ENCODE measurements at regions not wholly inside any gene's neighbourhood (a gene's known extent, or its start where the extent isn't known, plus 50 kb on each side); places are given as distances from the start of the nearest gene placed in this dataset.

GRCh38 chr3:178472941-178473340, 63.3 kb upstream of the KCNMB2 start:
- Mint-ChIP-seq H3K4me1 (ENCODE audit: low read depth, unreplicated experiment) (no peaks in the 10 kb centered on the region), H3K36me3 (ENCODE audit: insufficient read depth, unreplicated experiment) (no peaks in the 10 kb centered on the region), H3K4me3 (ENCODE audit: low read depth, unreplicated experiment) (no peak overlapping the region), H3K9me3 (ENCODE audit: low read depth, unreplicated experiment) (peaks cover 3% of the 10 kb centered on the region), H3K27me3 (ENCODE audit: unreplicated experiment) (no peaks in the 10 kb centered on the region), H3K27ac (ENCODE audit: unreplicated experiment) (no peak overlapping the region)
- CTCF ChIA-PET, result no interaction called here
- DNase-seq, result no peak
- intact Hi-C loops (cut with micrococcal nuclease; ENCODE audit: unreplicated experiment), result no loop called here
- BruUV-seq (replicated peaks), result no TSS peak
- TF ChIP-seq, protein P1, sequence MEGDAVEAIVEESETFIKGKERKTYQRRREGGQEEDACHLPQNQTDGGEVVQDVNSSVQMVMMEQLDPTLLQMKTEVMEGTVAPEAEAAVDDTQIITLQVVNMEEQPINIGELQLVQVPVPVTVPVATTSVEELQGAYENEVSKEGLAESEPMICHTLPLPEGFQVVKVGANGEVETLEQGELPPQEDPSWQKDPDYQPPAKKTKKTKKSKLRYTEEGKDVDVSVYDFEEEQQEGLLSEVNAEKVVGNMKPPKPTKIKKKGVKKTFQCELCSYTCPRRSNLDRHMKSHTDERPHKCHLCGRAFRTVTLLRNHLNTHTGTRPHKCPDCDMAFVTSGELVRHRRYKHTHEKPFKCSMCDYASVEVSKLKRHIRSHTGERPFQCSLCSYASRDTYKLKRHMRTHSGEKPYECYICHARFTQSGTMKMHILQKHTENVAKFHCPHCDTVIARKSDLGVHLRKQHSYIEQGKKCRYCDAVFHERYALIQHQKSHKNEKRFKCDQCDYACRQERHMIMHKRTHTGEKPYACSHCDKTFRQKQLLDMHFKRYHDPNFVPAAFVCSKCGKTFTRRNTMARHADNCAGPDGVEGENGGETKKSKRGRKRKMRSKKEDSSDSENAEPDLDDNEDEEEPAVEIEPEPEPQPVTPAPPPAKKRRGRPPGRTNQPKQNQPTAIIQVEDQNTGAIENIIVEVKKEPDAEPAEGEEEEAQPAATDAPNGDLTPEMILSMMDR (IDR thresholded peaks at IDR 0.05; ENCODE audit: unreplicated experiment), result no peak

DNA sequence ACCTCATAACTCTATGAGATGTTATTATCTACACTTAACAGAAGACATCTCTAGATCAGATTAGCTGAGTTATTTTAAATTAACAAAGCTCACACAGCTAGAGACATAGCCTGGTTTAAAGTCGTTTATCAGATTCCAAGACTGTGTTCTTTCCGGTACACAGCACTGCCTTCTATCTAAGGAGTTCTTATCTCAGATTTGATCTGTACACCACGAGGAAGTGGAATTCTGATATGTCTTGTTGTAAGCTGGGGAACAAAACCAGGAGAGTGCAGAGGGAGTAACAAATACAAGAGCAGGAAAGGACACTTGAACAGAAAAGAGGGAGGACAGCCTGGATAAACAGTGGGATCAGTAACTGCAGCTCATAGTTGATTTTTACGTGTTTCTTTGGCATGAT, 61.7 kb upstream of the KCNMB2 start:
- H3K36me3 Mint-ChIP-seq (ENCODE audit: insufficient read depth, unreplicated experiment), result no peaks in the 10 kb centered on the region
- H3K4me1 Mint-ChIP-seq (ENCODE audit: low read depth, unreplicated experiment), result no peaks in the 10 kb centered on the region
- H3K4me3 Mint-ChIP-seq (ENCODE audit: low read depth, unreplicated experiment), result no peak overlapping the region
- intact Hi-C loops (cut with micrococcal nuclease; ENCODE audit: unreplicated experiment), result no loop called here
- DNase-seq, result no peak
- H3K9me3 Mint-ChIP-seq (ENCODE audit: low read depth, unreplicated experiment), result peaks cover 3% of the 10 kb centered on the region
- no peaks in the 10 kb centered on the region for H3K27me3 Mint-ChIP-seq (ENCODE audit: unreplicated experiment)
- TF ChIP-seq, protein P1 (IDR thresholded peaks at IDR 0.05; ENCODE audit: unreplicated experiment), result no peak
- no TSS peak for BruUV-seq (replicated peaks)
- H3K27ac Mint-ChIP-seq (ENCODE audit: unreplicated experiment), result no peak overlapping the region
- CTCF ChIA-PET, result no interaction called here

GRCh38 chr3:178475062-178475461, 61.2 kb upstream of the KCNMB2 start:
- Mint-ChIP-seq H3K9me3 (ENCODE audit: low read depth, unreplicated experiment) (peaks cover 3% of the 10 kb centered on the region), H3K36me3 (ENCODE audit: insufficient read depth, unreplicated experiment) (no peaks in the 10 kb centered on the region), H3K4me3 (ENCODE audit: low read depth, unreplicated experiment) (no peak overlapping the region), H3K4me1 (ENCODE audit: low read depth, unreplicated experiment) (no peaks in the 10 kb centered on the region), H3K27ac (ENCODE audit: unreplicated experiment) (no peak overlapping the region), H3K27me3 (ENCODE audit: unreplicated experiment) (no peaks in the 10 kb centered on the region)
- intact Hi-C loops (cut with micrococcal nuclease; ENCODE audit: unreplicated experiment), result no loop called here
- no TSS peak for BruUV-seq (replicated peaks)
- TF ChIP-seq, protein P1 (IDR thresholded peaks at IDR 0.05; ENCODE audit: unreplicated experiment), result no peak
- no peak for DNase-seq
- CTCF ChIA-PET, result no interaction called here

DNA sequence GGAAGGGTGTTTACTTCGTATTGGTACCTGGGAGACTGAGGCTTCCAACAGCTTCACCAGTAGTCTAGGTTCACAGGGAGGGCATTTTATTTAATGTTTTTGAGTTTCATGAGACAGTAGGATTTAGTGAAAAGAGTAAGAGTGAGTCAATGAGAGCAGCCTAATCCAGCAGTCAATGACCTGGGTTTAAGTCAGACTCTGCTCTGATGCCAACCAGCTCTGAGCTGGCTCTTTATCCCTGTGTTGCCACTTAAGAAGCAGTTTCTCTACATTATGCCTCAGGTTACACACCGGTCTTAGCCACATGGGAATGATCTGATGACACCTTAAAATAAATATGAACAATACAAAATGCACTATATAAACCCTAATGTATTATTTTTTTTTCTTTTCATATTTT, 59.4 kb upstream of the KCNMB2 start:
- no peaks in the 10 kb centered on the region for H3K36me3 Mint-ChIP-seq (ENCODE audit: insufficient read depth, unreplicated experiment)
- H3K9me3 Mint-ChIP-seq (ENCODE audit: low read depth, unreplicated experiment), result peaks cover 3% of the 10 kb centered on the region
- no peak for DNase-seq
- H3K4me1 Mint-ChIP-seq (ENCODE audit: low read depth, unreplicated experiment), result no peaks in the 10 kb centered on the region
- BruUV-seq (replicated peaks), result no TSS peak
- intact Hi-C loops (cut with micrococcal nuclease; ENCODE audit: unreplicated experiment), result no loop called here
- H3K4me3 Mint-ChIP-seq (ENCODE audit: low read depth, unreplicated experiment), result no peak overlapping the region
- no peaks in the 10 kb centered on the region for H3K27me3 Mint-ChIP-seq (ENCODE audit: unreplicated experiment)
- no peak overlapping the region for H3K27ac Mint-ChIP-seq (ENCODE audit: unreplicated experiment)
- TF ChIP-seq, protein P1 (IDR thresholded peaks at IDR 0.05; ENCODE audit: unreplicated experiment), result no peak
- CTCF ChIA-PET, result no interaction called here

DNA sequence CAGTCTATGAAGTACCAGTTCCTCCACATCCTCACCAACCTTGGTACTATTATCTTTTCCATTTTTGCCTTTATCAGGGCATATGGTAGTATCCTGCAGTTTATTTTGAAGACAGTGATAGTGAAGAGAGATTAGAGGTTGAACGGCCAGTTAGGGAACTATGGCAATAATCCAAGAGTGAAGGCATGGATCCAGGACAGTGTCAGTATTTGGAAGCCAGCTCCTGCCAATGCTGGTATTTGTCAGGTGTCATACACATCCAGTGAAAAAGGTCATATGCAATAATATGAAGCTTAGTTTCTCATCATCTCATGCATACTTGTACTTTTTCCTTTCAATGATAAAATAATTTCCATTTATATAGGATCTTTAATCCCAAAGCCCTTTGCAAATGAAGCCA, 56.8 kb upstream of the KCNMB2 start:
- Mint-ChIP-seq H3K27me3 (ENCODE audit: unreplicated experiment) (no peaks in the 10 kb centered on the region), H3K27ac (ENCODE audit: unreplicated experiment) (no peak overlapping the region), H3K36me3 (ENCODE audit: insufficient read depth, unreplicated experiment) (no peaks in the 10 kb centered on the region), H3K4me1 (ENCODE audit: low read depth, unreplicated experiment) (no peaks in the 10 kb centered on the region), H3K4me3 (ENCODE audit: low read depth, unreplicated experiment) (no peak overlapping the region), H3K9me3 (ENCODE audit: low read depth, unreplicated experiment) (peaks cover 7% of the 10 kb centered on the region)
- TF ChIP-seq, protein P1 (IDR thresholded peaks at IDR 0.05; ENCODE audit: unreplicated experiment), result no peak
- DNase-seq, result no peak
- CTCF ChIA-PET, result no interaction called here
- intact Hi-C loops (cut with micrococcal nuclease; ENCODE audit: unreplicated experiment), result no loop called here
- no TSS peak for BruUV-seq (replicated peaks)

Data from Calu3 (cell line).